ENCODE measurements at regions not wholly inside any gene's neighbourhood (a gene's known extent, or its start where the extent isn't known, plus 50 kb on each side); places are given as distances from the start of the nearest gene placed in this dataset.

- Histone ChIP-seq H3K9ac (replicated peaks; ENCODE audit: extremely low read depth, insufficient read depth, low read length) (no peak overlapping the region), H2AFZ (ENCODE audit: low read depth, low read length) (no peak overlapping the region), H3K9me1 (replicated peaks; ENCODE audit: control insufficient read depth, extremely low read depth, insufficient read depth, low read length) (no peaks in the 10 kb centered on the region), H3K36me3 (ENCODE audit: control insufficient read depth in 2 of 2, extremely low read depth in 1 of 2, insufficient read depth in 2 of 2, low read length in 2 of 2) (no peaks in the 10 kb centered on the region), H3K79me2 (ENCODE audit: control insufficient read depth, insufficient read depth, low read length) (no peaks in the 10 kb centered on the region), H3K27ac (ENCODE audit: insufficient read depth, low read depth, low read length) (no peak overlapping the region), H3K9me3 (replicated peaks; ENCODE audit: control insufficient read depth, insufficient read depth, low read length) (no peaks in the 10 kb centered on the region), H3K4me3 (replicated peaks in 1 of 3; ENCODE audit: insufficient read depth in 1 of 3, low read depth in 1 of 3, low read length in 3 of 3) (no peak overlapping the region), H3K27me3 (ENCODE audit: control insufficient read depth in 2 of 2, insufficient read depth in 2 of 2, low read length in 2 of 2) (no peaks in the 10 kb centered on the region), H3K4me2 (ENCODE audit: insufficient read depth, low read length) (no peak overlapping the region), H3K4me1 (ENCODE audit: control insufficient read depth, extremely low read depth, insufficient read depth, low read length) (no peaks in the 10 kb centered on the region), H4K20me1 (replicated peaks; ENCODE audit: control insufficient read depth, extremely low read depth, insufficient read depth, low read length) (no peaks in the 10 kb centered on the region)
- no peak for FAIRE-seq
- ChIA-PET CTCF (no interaction called here), POLR2A (no interaction called here)
- dilution Hi-C loops (cut with MboI; ENCODE audit: extremely low pct_ligation_motif_present, low sequenced_read_pairs) = no loop called here
- BruUV-seq (replicated peaks) = no TSS peak
- no peak for DNase-seq (ENCODE audit: low read depth, low spot score)
- intact Hi-C loops (cut with micrococcal nuclease) = no loop called here
- TF ChIP-seq POLR2AphosphoS5 (IDR thresholded peaks at IDR 0.05; ENCODE audit: insufficient read depth, low read depth, low read length) (no peak), POLR2A (IDR thresholded peaks at IDR 0.05; ENCODE audit: low read depth, low read length) (no peak), MYC (IDR thresholded peaks at IDR 0.05; ENCODE audit: low read depth, low read length) (no peak), GATA2 (IDR thresholded peaks at IDR 0.05; ENCODE audit: insufficient read depth, insufficient read length, low read depth, low read length) (no peak), JUN (IDR thresholded peaks at IDR 0.05; ENCODE audit: borderline replicate concordance, insufficient read depth, insufficient read length, low read depth) (no peak)
- TF ChIP-seq, protein P1, sequence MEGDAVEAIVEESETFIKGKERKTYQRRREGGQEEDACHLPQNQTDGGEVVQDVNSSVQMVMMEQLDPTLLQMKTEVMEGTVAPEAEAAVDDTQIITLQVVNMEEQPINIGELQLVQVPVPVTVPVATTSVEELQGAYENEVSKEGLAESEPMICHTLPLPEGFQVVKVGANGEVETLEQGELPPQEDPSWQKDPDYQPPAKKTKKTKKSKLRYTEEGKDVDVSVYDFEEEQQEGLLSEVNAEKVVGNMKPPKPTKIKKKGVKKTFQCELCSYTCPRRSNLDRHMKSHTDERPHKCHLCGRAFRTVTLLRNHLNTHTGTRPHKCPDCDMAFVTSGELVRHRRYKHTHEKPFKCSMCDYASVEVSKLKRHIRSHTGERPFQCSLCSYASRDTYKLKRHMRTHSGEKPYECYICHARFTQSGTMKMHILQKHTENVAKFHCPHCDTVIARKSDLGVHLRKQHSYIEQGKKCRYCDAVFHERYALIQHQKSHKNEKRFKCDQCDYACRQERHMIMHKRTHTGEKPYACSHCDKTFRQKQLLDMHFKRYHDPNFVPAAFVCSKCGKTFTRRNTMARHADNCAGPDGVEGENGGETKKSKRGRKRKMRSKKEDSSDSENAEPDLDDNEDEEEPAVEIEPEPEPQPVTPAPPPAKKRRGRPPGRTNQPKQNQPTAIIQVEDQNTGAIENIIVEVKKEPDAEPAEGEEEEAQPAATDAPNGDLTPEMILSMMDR (IDR thresholded peaks at IDR 0.05; ENCODE audit: extremely low read depth in 1 of 2, insufficient read depth in 1 of 2, low read depth in 1 of 2, low read length in 2 of 2) = no peak
- TF ChIP-seq, protein P2, sequence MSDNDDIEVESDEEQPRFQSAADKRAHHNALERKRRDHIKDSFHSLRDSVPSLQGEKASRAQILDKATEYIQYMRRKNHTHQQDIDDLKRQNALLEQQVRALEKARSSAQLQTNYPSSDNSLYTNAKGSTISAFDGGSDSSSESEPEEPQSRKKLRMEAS (IDR thresholded peaks at IDR 0.05; ENCODE audit: insufficient read depth, insufficient read length) = no peak
Observed at GRCh38 chr17:33403194-33403593, 110.1 kb upstream of the ASIC2 start.

Measured in endothelial cell of umbilical vein (primary cell).